Activated B cell treated with CpG ODN at 0.5 μM for 24 hours (primary cell): ENCODE measurements at regions not wholly inside any gene's neighbourhood (a gene's known extent, or its start where the extent isn't known, plus 50 kb on each side); places are given as distances from the start of the nearest gene placed in this dataset.

Source experiments
- ATAC-seq: fragments of 200-7000 bp; cut with Tn5 transposase; one replicate; pipeline ENCODE4 v1.10.0; 2021; ENCODE audit warnings: low read depth, mild to moderate bottlenecking, moderate library complexity
- CTCF ChIA-PET: fragments of 350-600 bp; sonication (Branson Sonifier 250); formaldehyde crosslinking; loops from one replicate; lab custom pipeline; 2021; ENCODE audit warnings: antibody characterized with exemption; lab: Charles Lee
- POLR2A ChIA-PET: fragments of 350-600 bp; sonication (Branson Sonifier 250); formaldehyde crosslinking; loops from one replicate; lab custom pipeline; 2021; ENCODE audit warnings: antibody characterized with exemption; lab: Charles Lee
- DNase-seq: peaks from one replicate; pipeline ENCODE4 v3.0.0; 2022
- H3K27ac Mint-ChIP-seq: one replicate; pipeline ENCODE4 v1.8.0; 2020; ENCODE audit warnings: mixed read lengths
- H3K27me3 Mint-ChIP-seq: one replicate; pipeline ENCODE4 v1.8.0; 2021; ENCODE audit warnings: mixed read lengths
- H3K36me3 Mint-ChIP-seq: one replicate; pipeline ENCODE4 v1.8.0; 2021; ENCODE audit warnings: low read depth, mixed read lengths
- H3K4me1 Mint-ChIP-seq: one replicate; pipeline ENCODE4 v1.8.0; 2021; ENCODE audit warnings: mixed read lengths
- H3K4me3 Mint-ChIP-seq: one replicate; pipeline ENCODE4 v1.8.0; 2020; ENCODE audit warnings: mild to moderate bottlenecking, mixed read lengths
- H3K9me3 Mint-ChIP-seq: one replicate; pipeline ENCODE4 v1.8.0; 2020; ENCODE audit warnings: mixed read lengths
- CTCF ChIP-seq: fragments of 200-600 bp; IDR thresholded peaks from one replicate; pipeline ENCODE4 v1.8.0; 2022; ENCODE audit warnings: antibody characterized with exemption, mild to moderate bottlenecking
- intact Hi-C: fragments of 100-400 bp; cut with micrococcal nuclease; formaldehyde crosslinking; loops from one replicate; pipeline ENCODE4 v1.15.1; 2024

GRCh38 chr4:29066861-29067260 lies 1653.3 kb upstream of the PCDH7 start:
- peaks cover 22% of the 10 kb centered on the region for H3K9me3 Mint-ChIP-seq
- no peak overlapping the region for H3K27ac Mint-ChIP-seq
- CTCF ChIA-PET: no interaction called here
- H3K4me3 Mint-ChIP-seq: no peak overlapping the region
- TF ChIP-seq CTCF: no peak
- POLR2A ChIA-PET: no interaction called here
- H3K4me1 Mint-ChIP-seq: no peaks in the 10 kb centered on the region
- no peaks in the 10 kb centered on the region for H3K36me3 Mint-ChIP-seq
- no peak for ATAC-seq
- no peaks in the 10 kb centered on the region for H3K27me3 Mint-ChIP-seq
- intact Hi-C loops: no loop called here
- no peak for DNase-seq

- H3K27me3 Mint-ChIP-seq: no peaks in the 10 kb centered on the region
- no peak for ATAC-seq
- CTCF ChIA-PET: no interaction called here
These were observed 1646.6 kb upstream of the PCDH7 start for GRCh38 chr4:29073571-29073970.

GRCh38 chr4:29075366-29075765 lies 1644.8 kb upstream of the PCDH7 start:
- POLR2A ChIA-PET: no interaction called here

More at GRCh38 chr4:29073571-29073970, 1646.6 kb upstream of the PCDH7 start:
- no peak for DNase-seq
- Mint-ChIP-seq H3K4me1 (no peaks in the 10 kb centered on the region), H3K4me3 (no peak overlapping the region), H3K9me3 (peaks cover 23% of the 10 kb centered on the region), H3K36me3 (no peaks in the 10 kb centered on the region), H3K27ac (no peak overlapping the region)
- TF ChIP-seq CTCF: no peak
- POLR2A ChIA-PET: no interaction called here
- intact Hi-C loops: no loop called here

GRCh38 chr4:29079260-29079659 lies 1640.9 kb upstream of the PCDH7 start:
- no peak overlapping the region for H3K27ac Mint-ChIP-seq
- CTCF ChIA-PET: no interaction called here
- POLR2A ChIA-PET: no interaction called here
- no peak for ATAC-seq
- intact Hi-C loops: no loop called here
- H3K27me3 Mint-ChIP-seq: no peaks in the 10 kb centered on the region
- no peak for DNase-seq
- no peaks in the 10 kb centered on the region for H3K36me3 Mint-ChIP-seq
- H3K4me1 Mint-ChIP-seq: no peaks in the 10 kb centered on the region
- H3K9me3 Mint-ChIP-seq: peaks cover 7% of the 10 kb centered on the region
- H3K4me3 Mint-ChIP-seq: no peak overlapping the region
- TF ChIP-seq CTCF: no peak

More at GRCh38 chr4:29075366-29075765, 1644.8 kb upstream of the PCDH7 start:
- Mint-ChIP-seq H3K27me3 (no peaks in the 10 kb centered on the region), H3K36me3 (no peaks in the 10 kb centered on the region), H3K9me3 (peaks cover 11% of the 10 kb centered on the region), H3K4me3 (no peak overlapping the region), H3K4me1 (no peaks in the 10 kb centered on the region), H3K27ac (no peak overlapping the region)
- intact Hi-C loops: no loop called here
- no peak for TF ChIP-seq CTCF
- DNase-seq (no peak), ATAC-seq (no peak)
- CTCF ChIA-PET: no interaction called here

- no peak overlapping the region for H3K27ac Mint-ChIP-seq
- H3K4me3 Mint-ChIP-seq: no peak overlapping the region
- no peak for ATAC-seq
- no peaks in the 10 kb centered on the region for H3K36me3 Mint-ChIP-seq
- no peaks in the 10 kb centered on the region for H3K4me1 Mint-ChIP-seq
- H3K27me3 Mint-ChIP-seq: no peaks in the 10 kb centered on the region
- no peak for DNase-seq
- ChIA-PET CTCF (no interaction called here), POLR2A (no interaction called here)
- peaks cover 5% of the 10 kb centered on the region for H3K9me3 Mint-ChIP-seq
- no peak for TF ChIP-seq CTCF
- intact Hi-C loops: no loop called here
These were observed 1638.8 kb upstream of the PCDH7 start for GRCh38 chr4:29081234-29081955.
